IMR-90 (cell line): ENCODE measurements at regions not wholly inside any gene's neighbourhood (a gene's known extent, or its start where the extent isn't known, plus 50 kb on each side); places are given as distances from the start of the nearest gene placed in this dataset.

Experiments
- CEBPB ChIP-seq: IDR thresholded peaks from 2 replicates; pipeline ENCODE4 v1.6.1; 2012; ENCODE audit warnings: low read depth, low read length, improper control_type of control experiment
- FOS ChIP-seq: fragments of 150-350 bp; IDR thresholded peaks from 2 replicates; pipeline ENCODE4 v1.6.1; 2016; ENCODE audit warnings: low read depth, low read length
- NFE2L2 ChIP-seq: fragments of 150-350 bp; IDR thresholded peaks from 2 replicates; pipeline ENCODE4 v1.6.1; 2016; ENCODE audit warnings: low read depth, mild to moderate bottlenecking, low read length
- POLR2A ChIP-seq: IDR thresholded peaks from 2 replicates; pipeline ENCODE4 v1.6.1; 2012; ENCODE audit warnings: mild to moderate bottlenecking, low read depth, low read length
- RFX5 ChIP-seq: IDR thresholded peaks from 2 replicates; pipeline ENCODE4 v1.8.0; 2012; ENCODE audit warnings: low read depth, mild to moderate bottlenecking, low read length, moderate library complexity
- TF ChIP-seq, protein P1 (sequence below): conservative IDR thresholded peaks from 2 replicates; pipeline ENCODE4 v1.5.1; 2012; ENCODE audit warnings: mild to moderate bottlenecking, low read depth, low read length, improper control_type of control experiment

DNA sequence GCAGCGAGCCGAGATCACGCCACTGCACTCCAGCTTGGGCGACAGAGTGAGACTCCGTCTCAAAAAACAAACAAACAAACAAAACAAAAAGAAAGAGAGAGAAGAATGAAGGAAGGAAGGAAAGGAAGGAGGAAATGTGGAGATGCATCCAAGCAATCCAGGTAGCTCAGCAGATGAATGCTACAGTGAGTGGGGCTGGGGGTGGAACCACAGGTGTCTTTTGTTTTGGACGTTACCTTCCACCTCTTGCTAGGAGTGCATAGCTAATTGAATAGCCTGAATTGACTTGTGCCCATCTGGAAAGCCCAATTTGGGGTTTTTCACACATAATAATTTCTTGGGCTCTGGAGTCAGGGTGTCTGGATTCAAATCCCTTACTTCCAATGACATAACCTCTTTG is 66.0 kb upstream of the GTF3A start:
- TF ChIP-seq POLR2A (no peak), CEBPB (no peak), FOS (no peak), NFE2L2 (no peak), RFX5 (no peak)
- TF ChIP-seq, protein P1, sequence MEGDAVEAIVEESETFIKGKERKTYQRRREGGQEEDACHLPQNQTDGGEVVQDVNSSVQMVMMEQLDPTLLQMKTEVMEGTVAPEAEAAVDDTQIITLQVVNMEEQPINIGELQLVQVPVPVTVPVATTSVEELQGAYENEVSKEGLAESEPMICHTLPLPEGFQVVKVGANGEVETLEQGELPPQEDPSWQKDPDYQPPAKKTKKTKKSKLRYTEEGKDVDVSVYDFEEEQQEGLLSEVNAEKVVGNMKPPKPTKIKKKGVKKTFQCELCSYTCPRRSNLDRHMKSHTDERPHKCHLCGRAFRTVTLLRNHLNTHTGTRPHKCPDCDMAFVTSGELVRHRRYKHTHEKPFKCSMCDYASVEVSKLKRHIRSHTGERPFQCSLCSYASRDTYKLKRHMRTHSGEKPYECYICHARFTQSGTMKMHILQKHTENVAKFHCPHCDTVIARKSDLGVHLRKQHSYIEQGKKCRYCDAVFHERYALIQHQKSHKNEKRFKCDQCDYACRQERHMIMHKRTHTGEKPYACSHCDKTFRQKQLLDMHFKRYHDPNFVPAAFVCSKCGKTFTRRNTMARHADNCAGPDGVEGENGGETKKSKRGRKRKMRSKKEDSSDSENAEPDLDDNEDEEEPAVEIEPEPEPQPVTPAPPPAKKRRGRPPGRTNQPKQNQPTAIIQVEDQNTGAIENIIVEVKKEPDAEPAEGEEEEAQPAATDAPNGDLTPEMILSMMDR: no peak
